HG03520 (cell line): ENCODE measurements at regions not wholly inside any gene's neighbourhood (a gene's known extent, or its start where the extent isn't known, plus 50 kb on each side); places are given as distances from the start of the nearest gene placed in this dataset.
"Not testable (repeated sequence)": the region's sequence is repeated elsewhere in the genome, so short reads cannot be mapped to it uniquely, and the experiment has no call there.

Experiments
- ATAC-seq: cut with Tn5 transposase; IDR thresholded peaks from one replicate; pipeline ENCODE4 v1.9.1; 2021; ENCODE audit warnings: mild to moderate bottlenecking, moderate library complexity; ENCODE audit not compliant: unreplicated experiment

GRCh38 chr4:108409691-108410090 is 210.7 kb upstream of the RPL34 start:
- ATAC-seq, result not testable (repeated sequence)

- ATAC-seq, result no peak
Measured at GRCh38 chr4:108405586-108405985, 214.8 kb upstream of the RPL34 start.

GRCh38 chr4:108400309-108400708 is 220.1 kb upstream of the RPL34 start:
- ATAC-seq, result no peak

GRCh38 chr4:108399610-108400265 is 220.6 kb upstream of the RPL34 start:
- ATAC-seq, result no peak

- ATAC-seq, result no peak
Measured at GRCh38 chr4:108398836-108399235, 221.5 kb upstream of the RPL34 start.

GRCh38 chr4:108398316-108398715 is 222.1 kb upstream of the RPL34 start:
- no peak for ATAC-seq

- ATAC-seq, result no peak
Measured at GRCh38 chr4:108397850-108398249, 222.5 kb upstream of the RPL34 start.

GRCh38 chr4:108396900-108397497 is 223.4 kb upstream of the RPL34 start:
- no peak for ATAC-seq

GRCh38 chr4:108395786-108396185 is 224.6 kb upstream of the RPL34 start:
- no peak for ATAC-seq

- no peak for ATAC-seq
Measured at GRCh38 chr4:108393890-108394472, 225.2 kb upstream of the LEF1 start.

- no peak for ATAC-seq
Measured at GRCh38 chr4:108391701-108392455, 223.1 kb upstream of the LEF1 start.

- ATAC-seq, result no peak
Measured at GRCh38 chr4:108385076-108385475, 216.3 kb upstream of the LEF1 start.

- ATAC-seq, result no peak
Measured at GRCh38 chr4:108384544-108384943, 215.8 kb upstream of the LEF1 start.

- no peak for ATAC-seq
Measured at GRCh38 chr4:108383157-108383556, 214.4 kb upstream of the LEF1 start.

GRCh38 chr4:108382751-108383150 is 214.0 kb upstream of the LEF1 start:
- no peak for ATAC-seq

- no peak for ATAC-seq
Measured at GRCh38 chr4:108378164-108378563, 209.4 kb upstream of the LEF1 start.

- ATAC-seq, result no peak
Measured at GRCh38 chr4:108377021-108377420, 208.3 kb upstream of the LEF1 start.

GRCh38 chr4:108375434-108375833 is 206.7 kb upstream of the LEF1 start:
- no peak for ATAC-seq

GRCh38 chr4:108372681-108373080 is 203.9 kb upstream of the LEF1 start:
- no peak for ATAC-seq

GRCh38 chr4:108371282-108371681 is 202.6 kb upstream of the LEF1 start:
- ATAC-seq, result no peak

GRCh38 chr4:108370291-108371141 is 201.8 kb upstream of the LEF1 start:
- no peak for ATAC-seq
